ENCODE measurements at regions not wholly inside any gene's neighbourhood (a gene's known extent, or its start where the extent isn't known, plus 50 kb on each side); places are given as distances from the start of the nearest gene placed in this dataset.

DNA sequence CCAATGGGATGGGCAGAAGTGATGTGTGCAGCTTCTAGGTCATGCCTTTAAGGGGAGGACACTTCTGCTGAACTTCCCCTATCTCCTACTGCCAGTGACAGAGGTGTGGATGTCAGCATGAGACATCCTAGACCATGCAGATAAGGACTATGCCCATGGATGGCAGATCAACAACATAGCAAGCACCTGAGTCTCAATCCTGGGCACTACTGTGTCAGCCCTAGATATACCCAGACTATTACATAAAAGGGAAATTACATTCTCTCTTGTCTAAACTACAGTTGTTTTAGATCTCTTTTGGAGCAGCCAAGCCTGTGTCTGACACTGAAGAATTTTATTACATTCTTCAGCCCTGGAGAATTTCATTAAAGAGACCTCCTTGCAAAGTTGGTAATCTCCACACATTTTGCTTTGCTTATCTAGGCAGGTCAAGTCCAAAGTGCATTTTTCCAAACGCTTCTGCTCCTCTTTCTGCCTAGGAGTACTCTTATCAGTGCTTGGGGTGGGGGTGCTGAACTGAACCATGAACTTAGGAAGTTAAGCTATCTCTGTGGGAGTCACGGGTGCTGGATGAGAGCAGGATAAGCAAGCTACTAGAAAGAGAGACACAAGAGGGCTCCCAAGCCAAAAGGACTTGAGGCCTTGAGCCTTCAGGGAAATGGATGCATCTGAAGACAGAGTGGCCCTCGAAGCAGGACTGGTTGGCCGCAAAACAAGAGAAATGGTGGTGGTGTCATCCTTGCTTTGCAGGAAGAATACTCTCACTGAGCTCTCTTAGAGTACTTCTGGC lies 95.2 kb upstream of the SPRED2 start:
- no peak for DNase-seq

DNA sequence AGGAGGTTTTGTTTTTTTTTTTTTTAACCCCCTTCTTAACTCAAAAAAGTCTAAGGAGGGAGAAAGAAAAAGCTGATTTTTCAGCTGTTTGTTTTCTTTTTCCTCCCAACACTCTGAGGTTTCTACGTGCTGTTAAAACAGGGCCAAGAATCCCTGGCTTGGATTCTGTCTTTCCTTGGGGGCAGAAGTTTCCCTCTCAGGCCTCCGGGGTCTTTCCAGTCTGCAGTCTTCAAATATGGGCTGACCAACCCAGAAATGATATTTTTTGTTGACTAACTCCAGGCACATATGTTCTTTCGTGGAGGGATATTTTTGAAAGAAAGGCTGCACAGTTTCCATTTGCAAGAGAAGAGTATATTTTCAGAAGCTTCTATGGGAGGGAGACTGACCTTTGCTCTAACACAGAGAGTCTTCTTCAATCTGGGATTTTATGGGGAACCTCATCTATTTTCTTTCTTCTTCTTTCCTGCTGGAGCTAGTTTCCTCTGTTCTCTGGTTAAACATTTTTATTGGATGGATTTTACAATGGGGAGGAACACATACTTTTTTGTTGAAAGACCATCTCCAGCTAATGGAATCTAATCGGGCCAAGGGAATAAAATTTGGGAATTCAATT lies 93.3 kb upstream of the SPRED2 start:
- DNase-seq: no peak

DNA sequence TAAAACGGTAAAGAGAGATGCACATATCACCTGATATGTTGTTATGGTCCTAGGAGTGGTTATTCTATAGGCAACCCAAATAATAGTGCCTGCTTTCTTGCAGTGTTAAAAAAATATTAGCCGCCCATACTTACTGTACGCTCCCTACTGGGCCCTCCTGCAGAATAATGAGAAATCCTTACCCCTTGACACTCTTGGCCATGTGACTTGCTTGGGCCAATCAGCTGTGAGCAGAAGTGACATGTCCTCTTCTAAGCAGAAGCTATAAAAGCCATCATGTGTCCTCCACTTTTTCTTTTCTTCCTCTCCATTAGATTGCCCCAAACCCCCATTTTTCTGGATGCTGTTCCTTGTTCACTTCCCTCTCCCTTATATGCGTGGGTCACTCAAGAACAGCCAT lies 90.5 kb upstream of the SPRED2 start:
- DNase-seq: no peak

DNA sequence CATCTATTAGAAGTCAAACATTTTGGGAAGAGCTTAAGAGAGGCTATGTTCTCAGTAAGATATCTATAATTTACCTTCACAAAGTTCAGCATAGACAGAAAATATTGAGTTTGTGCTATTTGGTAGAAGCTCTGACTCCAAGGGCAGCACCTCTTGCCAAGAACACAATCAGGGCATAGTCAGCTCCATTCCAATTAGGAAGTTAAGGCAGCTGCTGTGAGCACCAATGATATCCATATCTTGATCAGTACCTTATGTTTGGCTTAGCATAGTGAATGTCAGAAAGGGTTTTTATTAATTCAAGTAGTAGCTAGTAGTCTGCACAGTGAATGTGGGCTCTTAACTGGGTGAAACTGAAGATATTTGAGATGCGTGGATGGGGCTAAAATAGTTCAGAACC lies 86.4 kb upstream of the SPRED2 start:
- no peak for DNase-seq

- peak; percentile 83 for DNase-seq
Observed at GRCh38 chr2:65514555-65515195, 82.3 kb upstream of the SPRED2 start.

DNA sequence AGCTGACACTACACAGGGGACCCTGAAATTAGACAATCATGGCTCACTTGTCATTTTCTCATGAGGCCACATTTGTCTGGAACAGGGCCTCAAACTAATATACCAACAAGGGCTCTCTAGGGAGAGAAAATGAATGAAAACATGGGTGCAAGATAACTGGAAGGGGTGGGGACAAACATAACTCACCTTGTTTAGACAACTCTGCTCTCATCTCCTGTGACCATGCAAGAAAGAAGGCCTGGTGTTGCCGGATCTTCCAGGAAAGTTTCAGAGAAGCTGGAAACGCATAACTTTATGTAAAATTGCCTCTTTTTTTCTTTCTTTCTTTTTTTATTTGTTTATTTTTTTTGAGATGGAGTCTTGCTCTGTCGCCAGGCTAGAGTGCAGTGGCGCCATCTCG lies 80.4 kb upstream of the SPRED2 start:
- no peak for DNase-seq

DNA sequence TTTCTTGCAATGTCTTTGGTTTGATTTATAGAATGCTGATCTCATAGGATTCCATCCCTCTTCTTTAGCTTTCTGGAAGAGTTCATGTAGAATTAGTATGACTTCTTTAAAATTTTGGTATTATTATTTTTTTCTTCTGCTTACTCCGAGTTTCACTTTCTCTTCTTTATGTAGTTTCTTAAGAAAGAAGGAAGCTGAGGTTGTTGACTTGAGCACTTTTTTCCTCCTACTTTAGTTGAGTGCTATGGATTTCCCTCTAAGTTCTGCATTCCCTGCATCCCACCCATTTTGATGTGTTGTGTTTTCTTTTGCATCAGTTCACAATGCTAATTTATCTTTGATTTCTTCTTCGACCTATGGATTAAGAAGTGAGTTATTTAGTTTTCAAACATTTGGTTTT lies 78.9 kb upstream of the SPRED2 start:
- DNase-seq: no peak

DNA sequence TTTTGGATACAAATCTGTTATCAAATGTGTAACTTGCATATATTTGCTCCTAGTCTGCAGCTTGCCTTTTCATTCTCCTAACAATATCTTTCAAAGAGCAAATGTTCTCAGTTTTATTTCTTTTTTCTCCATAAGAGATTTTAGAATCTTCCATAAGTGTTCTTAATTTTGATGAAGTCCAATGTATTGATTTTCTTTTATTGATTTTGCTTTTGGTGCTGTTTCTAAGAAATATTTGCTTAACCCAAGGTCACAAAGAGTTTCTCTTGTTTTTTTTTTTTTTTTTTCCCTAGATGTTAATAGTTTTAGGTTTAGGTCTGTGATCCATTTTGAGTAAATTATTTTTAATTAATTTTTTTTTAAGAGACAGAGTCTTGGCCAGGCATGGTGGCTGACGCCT lies 75.8 kb upstream of the SPRED2 start:
- no peak for DNase-seq

DNA sequence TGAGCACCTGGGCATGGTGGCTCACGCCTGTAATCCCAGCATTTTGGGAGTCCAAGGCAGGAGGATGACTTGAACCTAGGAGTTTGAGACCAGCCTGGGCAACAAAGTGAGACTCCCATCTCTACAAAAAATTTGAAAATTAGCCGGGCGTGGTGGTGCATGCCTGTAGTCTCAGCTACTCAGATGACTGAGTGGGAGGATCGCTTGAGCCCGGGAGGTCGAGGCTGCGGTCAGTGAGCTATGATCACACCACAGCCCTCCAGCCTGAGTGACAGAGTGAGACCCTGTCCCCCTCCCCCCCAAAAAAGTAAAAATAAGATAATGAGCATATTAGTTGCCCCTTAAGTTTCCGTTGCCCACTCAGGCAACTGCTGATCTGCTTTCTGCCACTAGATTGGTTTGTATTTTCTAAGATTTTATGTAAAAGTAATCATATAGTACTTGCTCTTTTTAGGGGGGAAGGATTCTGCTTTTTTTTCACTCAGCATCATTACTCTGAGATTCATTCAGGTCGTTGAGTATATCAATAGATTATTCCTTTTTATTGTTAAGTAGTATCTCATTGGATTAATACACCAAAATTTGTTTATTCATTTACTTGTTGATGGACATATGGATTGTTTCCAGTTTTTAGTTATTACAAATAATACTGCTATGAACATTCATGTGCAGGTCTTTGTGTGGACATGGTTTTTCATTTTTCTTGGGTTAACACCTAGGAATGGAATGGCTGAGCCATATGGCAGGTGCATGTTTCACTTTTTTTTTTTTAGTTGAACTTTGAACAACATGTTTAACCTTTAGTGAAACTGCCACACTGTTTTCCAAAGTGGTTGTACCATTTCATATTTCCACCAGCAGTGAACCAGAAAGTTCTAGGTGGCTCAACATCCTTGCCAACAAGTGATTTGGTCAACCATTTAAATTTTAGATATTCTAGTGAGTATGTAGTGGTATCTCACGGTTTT lies 75.0 kb upstream of the SPRED2 start:
- DNase-seq: no peak

- DNase-seq: no peak
Observed at GRCh38 chr2:65504814-65505697, 72.7 kb upstream of the SPRED2 start.

- no peak for DNase-seq
Observed at GRCh38 chr2:65504201-65504600, 71.8 kb upstream of the SPRED2 start.

- DNase-seq: no peak
Observed at GRCh38 chr2:65503746-65504145, 71.3 kb upstream of the SPRED2 start.

GRCh38 chr2:65501836-65502235 lies 69.4 kb upstream of the SPRED2 start:
- no peak for DNase-seq

DNA sequence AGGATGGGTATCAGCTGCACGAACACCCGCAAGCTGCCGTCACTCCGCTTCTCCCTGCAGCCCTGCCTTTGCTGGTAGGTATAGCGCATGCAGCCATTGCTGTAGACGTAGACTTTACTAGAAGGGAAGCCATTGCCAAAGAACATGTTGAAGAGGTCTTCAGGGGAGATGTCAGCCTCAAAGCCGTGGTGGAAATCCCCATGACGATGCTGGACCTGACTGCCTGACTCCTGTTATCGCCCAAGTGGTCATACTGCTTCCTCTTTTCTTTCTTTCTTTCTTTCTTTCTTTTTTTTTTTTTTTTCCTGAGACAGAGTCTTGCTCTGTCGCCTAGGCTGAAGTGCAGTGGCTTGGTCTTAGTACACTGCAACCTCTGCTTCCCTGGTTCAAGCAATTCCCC lies 68.7 kb upstream of the SPRED2 start:
- DNase-seq: no peak

- DNase-seq: no peak
Observed at GRCh38 chr2:65500310-65501040, 68.1 kb upstream of the SPRED2 start.

DNA sequence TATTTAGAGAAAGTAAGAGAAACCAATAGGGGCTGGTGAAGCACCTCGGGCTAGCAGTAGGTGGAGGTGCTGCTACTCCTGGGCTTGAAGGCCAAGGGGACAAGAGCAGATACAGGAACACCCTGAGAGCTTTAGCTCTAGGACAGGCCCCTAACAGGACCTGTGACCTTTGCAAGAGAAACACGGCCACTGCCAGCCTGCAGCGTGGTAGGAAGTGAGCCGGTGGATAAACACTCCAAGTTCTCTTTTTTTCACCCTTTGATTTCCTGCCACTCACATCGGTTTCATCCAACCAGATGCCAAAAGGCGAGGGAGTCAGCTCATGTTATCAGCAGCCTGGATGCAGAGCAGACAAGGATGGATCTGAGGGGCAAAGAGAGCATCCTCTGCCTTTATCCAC lies 66.8 kb upstream of the SPRED2 start:
- DNase-seq: no peak

GRCh38 chr2:65498396-65498795 lies 66.0 kb upstream of the SPRED2 start:
- DNase-seq: no peak

DNA sequence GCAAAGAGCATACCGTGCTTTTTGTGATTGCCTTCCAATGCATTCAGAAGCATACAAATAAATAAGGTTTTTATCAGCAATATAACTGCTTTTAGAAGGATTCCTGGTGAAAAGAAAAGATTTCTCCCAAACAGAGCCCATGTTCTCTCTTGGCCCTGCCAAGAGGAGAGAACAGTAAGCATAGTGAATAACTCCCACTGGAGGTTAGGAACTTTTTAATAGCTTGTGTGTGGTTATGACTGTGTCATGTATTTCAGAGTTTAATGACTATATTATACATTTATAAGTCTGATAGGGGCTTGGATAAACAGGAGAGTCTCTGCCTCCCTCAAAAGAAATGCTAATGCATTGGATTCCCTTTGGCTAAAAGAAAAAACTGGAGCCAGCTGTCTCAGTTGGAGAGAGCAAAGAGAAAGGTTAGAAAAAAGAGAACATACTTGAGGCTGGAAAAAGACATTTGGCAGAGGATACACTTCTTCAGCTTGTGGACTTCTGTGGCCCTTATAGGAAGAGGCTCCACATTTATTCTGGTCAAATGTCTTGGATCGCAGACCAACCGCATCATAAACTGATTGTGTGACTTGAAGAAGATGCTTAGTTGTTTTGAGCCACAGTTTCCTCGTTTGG lies 63.0 kb upstream of the SPRED2 start:
- DNase-seq: no peak

DNA sequence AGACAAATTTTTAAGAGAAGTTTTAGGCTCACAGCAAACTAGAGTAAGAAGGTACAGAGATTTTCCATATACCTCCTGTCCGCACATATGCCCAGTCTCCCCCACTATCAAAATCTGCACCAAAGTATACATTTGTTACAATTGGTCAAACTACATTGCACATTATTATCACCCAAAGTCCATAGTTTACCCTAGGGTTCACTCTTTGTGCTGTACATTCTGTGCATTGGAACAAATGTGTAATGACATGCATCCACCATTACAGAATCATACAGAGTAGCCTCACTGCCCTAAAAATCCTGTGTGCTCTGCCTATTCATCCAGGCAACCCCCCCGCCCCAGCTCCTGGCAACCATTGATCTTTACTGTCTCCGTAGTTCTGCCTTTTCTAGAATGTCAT lies 61.7 kb upstream of the SPRED2 start:
- DNase-seq: no peak

- peak; percentile 72 for DNase-seq
Observed at GRCh38 chr2:65491381-65491905, 59.0 kb upstream of the SPRED2 start.
